HL-60 (cell line): ENCODE measurements at regions not wholly inside any gene's neighbourhood (a gene's known extent, or its start where the extent isn't known, plus 50 kb on each side); places are given as distances from the start of the nearest gene placed in this dataset.

ENCODE experiments used
- DNase-seq, 2 experiments: peaks; one replicate each; pipeline ENCODE4 v3.0.0-alpha.2; 2010 to 2020; ENCODE audit warnings: low read depth in 1 of 2, low spot score in 1 of 2
- H3K27ac ChIP-seq: fragments of 250-450 bp; sonication (Bioruptor Pico); replicated peaks from 2 replicates; pipeline ENCODE4 v1.5.1; 2020; ENCODE audit warnings: mild to moderate bottlenecking, moderate library complexity
- H3K27me3 ChIP-seq: fragments of 250-450 bp; sonication (Bioruptor Pico); 2 replicates; pipeline ENCODE4 v1.5.1; 2021; ENCODE audit warnings: mild to moderate bottlenecking, moderate library complexity; ENCODE audit not compliant: insufficient read depth, poor library complexity, severe bottlenecking
- H3K4me3 ChIP-seq: replicated peaks from 2 replicates; pipeline ENCODE4 v1.5.1; 2011; ENCODE audit warnings: mild to moderate bottlenecking, control low read depth, low read length; ENCODE audit not compliant: insufficient read depth
- GABPA ChIP-seq: IDR thresholded peaks from 2 replicates; pipeline ENCODE4 v1.6.1; 2012; ENCODE audit warnings: low read depth
- POLR2AphosphoS5 ChIP-seq: IDR thresholded peaks from 2 replicates; pipeline ENCODE4 v1.6.1; 2012; ENCODE audit warnings: low read depth
- SPI1 ChIP-seq: IDR thresholded peaks from 2 replicates; pipeline ENCODE4 v1.6.1; 2012; ENCODE audit warnings: low read depth, mild to moderate bottlenecking, borderline replicate concordance
- TF ChIP-seq, protein P1 (sequence below): IDR thresholded peaks from one replicate; pipeline ENCODE4 v1.5.1; 2011; ENCODE audit warnings: low read length, control low read depth, inconsistent platforms; ENCODE audit not compliant: insufficient read depth
- TF ChIP-seq, protein P2 (sequence below): IDR thresholded peaks from 2 replicates; pipeline ENCODE4 v1.6.1; 2012; ENCODE audit warnings: low read depth; ENCODE audit not compliant: insufficient replicate concordance

DNA sequence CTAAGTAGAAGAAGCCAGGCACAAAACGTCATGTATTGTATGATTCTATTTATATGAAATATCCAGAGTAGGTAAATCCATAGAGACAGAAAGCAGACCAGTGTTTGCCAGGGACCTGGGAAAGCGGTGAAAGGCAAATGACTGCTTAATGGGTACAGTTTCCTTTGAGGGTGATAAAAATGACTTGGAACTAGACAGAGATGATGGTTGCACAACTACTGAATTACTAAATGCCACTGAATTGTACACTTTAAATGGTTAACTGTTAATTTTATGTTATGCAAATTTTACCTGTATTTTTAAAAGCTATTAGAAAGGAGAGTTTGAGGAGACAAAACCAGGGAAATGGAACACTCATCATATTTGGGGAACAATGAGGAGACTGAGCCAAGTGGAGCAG is 61.8 kb upstream of the USP47 start:
- Histone ChIP-seq H3K27me3 (peaks cover 4% of the 10 kb centered on the region), H3K4me3 (no peak overlapping the region), H3K27ac (no peak overlapping the region)
- TF ChIP-seq, protein P1, sequence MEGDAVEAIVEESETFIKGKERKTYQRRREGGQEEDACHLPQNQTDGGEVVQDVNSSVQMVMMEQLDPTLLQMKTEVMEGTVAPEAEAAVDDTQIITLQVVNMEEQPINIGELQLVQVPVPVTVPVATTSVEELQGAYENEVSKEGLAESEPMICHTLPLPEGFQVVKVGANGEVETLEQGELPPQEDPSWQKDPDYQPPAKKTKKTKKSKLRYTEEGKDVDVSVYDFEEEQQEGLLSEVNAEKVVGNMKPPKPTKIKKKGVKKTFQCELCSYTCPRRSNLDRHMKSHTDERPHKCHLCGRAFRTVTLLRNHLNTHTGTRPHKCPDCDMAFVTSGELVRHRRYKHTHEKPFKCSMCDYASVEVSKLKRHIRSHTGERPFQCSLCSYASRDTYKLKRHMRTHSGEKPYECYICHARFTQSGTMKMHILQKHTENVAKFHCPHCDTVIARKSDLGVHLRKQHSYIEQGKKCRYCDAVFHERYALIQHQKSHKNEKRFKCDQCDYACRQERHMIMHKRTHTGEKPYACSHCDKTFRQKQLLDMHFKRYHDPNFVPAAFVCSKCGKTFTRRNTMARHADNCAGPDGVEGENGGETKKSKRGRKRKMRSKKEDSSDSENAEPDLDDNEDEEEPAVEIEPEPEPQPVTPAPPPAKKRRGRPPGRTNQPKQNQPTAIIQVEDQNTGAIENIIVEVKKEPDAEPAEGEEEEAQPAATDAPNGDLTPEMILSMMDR: no peak
- no peak for DNase-seq

DNA sequence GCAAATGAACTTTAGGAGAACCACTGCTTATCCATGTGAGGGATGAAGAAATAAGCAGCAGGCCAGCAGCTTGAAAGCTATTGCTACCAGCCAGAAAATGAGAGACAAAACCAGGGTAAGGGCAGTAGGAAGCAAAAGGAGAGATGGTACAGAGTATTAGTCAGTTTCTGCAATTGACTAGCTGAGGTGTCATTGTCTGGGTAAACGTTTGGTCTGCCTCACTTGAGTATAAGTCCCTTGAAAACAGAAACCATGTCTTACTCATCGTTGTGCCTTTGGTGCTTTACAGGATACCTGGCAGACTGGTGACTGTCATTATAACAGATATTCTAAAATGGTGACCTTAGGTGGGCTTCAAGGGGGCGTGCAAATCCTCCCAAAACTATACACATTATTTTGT is 63.9 kb upstream of the USP47 start:
- no peak overlapping the region for H3K27ac ChIP-seq
- TF ChIP-seq, protein P1: no peak
- TF ChIP-seq, protein P2, sequence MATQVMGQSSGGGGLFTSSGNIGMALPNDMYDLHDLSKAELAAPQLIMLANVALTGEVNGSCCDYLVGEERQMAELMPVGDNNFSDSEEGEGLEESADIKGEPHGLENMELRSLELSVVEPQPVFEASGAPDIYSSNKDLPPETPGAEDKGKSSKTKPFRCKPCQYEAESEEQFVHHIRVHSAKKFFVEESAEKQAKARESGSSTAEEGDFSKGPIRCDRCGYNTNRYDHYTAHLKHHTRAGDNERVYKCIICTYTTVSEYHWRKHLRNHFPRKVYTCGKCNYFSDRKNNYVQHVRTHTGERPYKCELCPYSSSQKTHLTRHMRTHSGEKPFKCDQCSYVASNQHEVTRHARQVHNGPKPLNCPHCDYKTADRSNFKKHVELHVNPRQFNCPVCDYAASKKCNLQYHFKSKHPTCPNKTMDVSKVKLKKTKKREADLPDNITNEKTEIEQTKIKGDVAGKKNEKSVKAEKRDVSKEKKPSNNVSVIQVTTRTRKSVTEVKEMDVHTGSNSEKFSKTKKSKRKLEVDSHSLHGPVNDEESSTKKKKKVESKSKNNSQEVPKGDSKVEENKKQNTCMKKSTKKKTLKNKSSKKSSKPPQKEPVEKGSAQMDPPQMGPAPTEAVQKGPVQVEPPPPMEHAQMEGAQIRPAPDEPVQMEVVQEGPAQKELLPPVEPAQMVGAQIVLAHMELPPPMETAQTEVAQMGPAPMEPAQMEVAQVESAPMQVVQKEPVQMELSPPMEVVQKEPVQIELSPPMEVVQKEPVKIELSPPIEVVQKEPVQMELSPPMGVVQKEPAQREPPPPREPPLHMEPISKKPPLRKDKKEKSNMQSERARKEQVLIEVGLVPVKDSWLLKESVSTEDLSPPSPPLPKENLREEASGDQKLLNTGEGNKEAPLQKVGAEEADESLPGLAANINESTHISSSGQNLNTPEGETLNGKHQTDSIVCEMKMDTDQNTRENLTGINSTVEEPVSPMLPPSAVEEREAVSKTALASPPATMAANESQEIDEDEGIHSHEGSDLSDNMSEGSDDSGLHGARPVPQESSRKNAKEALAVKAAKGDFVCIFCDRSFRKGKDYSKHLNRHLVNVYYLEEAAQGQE: no peak
- TF ChIP-seq POLR2AphosphoS5 (no peak), SPI1 (no peak), GABPA (no peak)
- peaks cover 4% of the 10 kb centered on the region for H3K27me3 ChIP-seq

DNA sequence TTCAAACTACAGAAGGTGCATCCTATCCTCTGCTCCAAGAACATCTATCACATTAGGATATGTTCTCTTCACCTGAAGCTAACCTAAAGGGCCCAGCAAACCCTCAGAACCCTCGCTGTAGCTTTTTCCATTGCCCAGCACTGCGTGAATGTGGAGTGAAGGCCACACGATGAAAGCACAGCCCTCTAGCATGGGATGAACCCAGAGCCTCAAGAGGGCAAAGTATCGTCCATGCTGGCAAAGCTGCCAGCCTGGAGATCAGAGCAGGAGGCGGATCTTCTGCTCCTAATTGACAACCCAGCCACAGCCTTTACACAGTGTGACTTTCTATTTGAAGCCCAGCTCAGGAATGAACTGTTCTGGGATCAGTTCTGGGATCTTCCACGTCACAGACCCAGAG is 65.1 kb upstream of the USP47 start:
- TF ChIP-seq SPI1: no peak
- TF ChIP-seq POLR2AphosphoS5: no peak
- TF ChIP-seq, protein P2: no peak
- TF ChIP-seq, protein P1: no peak
- TF ChIP-seq GABPA: no peak
- H3K27me3 ChIP-seq: peaks cover 8% of the 10 kb centered on the region

More for the DNA sequence above, 63.9 kb upstream of the USP47 start:
- DNase-seq: no peak
- no peak overlapping the region for H3K4me3 ChIP-seq

DNA sequence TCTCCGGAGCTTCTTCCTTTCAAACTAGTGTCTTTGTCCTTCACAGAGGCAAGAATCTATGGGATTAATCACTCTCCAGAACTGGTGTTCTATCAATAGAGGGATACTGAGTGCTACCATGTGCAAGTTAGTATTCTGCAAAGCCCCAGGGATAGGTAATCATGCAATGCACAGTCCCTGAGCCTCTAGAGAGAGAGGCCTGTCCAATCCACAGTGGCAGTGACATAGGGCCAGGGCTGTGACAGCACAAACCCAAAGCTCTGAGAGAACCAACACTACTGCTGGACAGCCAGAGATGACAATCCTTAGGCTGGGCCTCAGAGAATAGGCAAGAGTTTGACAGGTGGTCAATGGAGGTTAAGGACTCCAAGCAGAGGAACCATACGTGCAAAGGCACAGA is 66.8 kb upstream of the USP47 start:
- TF ChIP-seq POLR2AphosphoS5 (no peak), GABPA (no peak), SPI1 (no peak)
- TF ChIP-seq, protein P1: no peak
- Histone ChIP-seq H3K27ac (no peak overlapping the region), H3K4me3 (no peak overlapping the region), H3K27me3 (peaks cover 7% of the 10 kb centered on the region)
- DNase-seq: no peak

More for the DNA sequence above, 65.1 kb upstream of the USP47 start:
- Histone ChIP-seq H3K27ac (no peak overlapping the region), H3K4me3 (no peak overlapping the region)
- no peak for DNase-seq
